ENCODE measurements at regions not wholly inside any gene's neighbourhood (a gene's known extent, or its start where the extent isn't known, plus 50 kb on each side); places are given as distances from the start of the nearest gene placed in this dataset.
"Not testable (repeated sequence)": the region's sequence is repeated elsewhere in the genome, so short reads cannot be mapped to it uniquely, and the experiment has no call there.

- peak; percentile 79 for TF ChIP-seq CTCF (IDR thresholded peaks at IDR 0.05; ENCODE audit: insufficient read depth, low read length)
- peak; percentile 84 for DNase-seq (ENCODE audit: low read depth)
- no peak overlapping the region for H3K4me3 ChIP-seq (ENCODE audit: low read depth, low read length)
Measured at GRCh38 chr4:156378033-156378665, 424.5 kb upstream of the CTSO start.

GRCh38 chr4:156377036-156377710 is 423.5 kb upstream of the CTSO start:
- no peak for TF ChIP-seq CTCF (IDR thresholded peaks at IDR 0.05; ENCODE audit: insufficient read depth, low read length)
- peak; percentile 69 for DNase-seq (ENCODE audit: low read depth)
- no peak overlapping the region for H3K4me3 ChIP-seq (ENCODE audit: low read depth, low read length)

DNA sequence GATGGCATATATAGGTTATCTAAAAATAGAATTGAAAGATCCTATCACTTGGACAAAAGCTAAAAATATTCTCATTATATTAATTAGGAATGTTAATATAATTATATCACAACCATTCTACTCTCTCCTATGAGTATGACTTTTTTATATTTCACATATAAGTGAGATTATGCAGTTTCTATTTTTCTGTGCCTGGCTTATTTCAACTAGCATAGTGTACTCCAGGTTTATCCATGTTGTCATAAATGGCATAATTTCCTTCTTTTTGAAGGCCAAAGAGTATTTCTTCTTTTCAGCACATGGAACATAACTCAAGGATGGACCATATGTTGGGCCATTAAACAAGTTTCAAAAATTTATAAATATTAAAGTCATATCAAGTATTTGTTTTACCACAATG is 421.2 kb upstream of the CTSO start:
- no peak for TF ChIP-seq CTCF (IDR thresholded peaks at IDR 0.05; ENCODE audit: insufficient read depth, low read length)
- DNase-seq (ENCODE audit: low read depth): no peak

GRCh38 chr4:156374069-156374468 is 420.4 kb upstream of the CTSO start:
- no peak for DNase-seq (ENCODE audit: low read depth)
- TF ChIP-seq CTCF (IDR thresholded peaks at IDR 0.05; ENCODE audit: insufficient read depth, low read length): no peak
- H3K4me3 ChIP-seq (ENCODE audit: low read depth, low read length): no peak overlapping the region

More for the DNA sequence above, 421.2 kb upstream of the CTSO start:
- H3K4me3 ChIP-seq (ENCODE audit: low read depth, low read length): no peak overlapping the region

GRCh38 chr4:156367502-156367901 is 413.8 kb upstream of the CTSO start:
- not testable (repeated sequence) for H3K4me3 ChIP-seq (ENCODE audit: low read depth, low read length); DNase-seq (ENCODE audit: low read depth)

DNA sequence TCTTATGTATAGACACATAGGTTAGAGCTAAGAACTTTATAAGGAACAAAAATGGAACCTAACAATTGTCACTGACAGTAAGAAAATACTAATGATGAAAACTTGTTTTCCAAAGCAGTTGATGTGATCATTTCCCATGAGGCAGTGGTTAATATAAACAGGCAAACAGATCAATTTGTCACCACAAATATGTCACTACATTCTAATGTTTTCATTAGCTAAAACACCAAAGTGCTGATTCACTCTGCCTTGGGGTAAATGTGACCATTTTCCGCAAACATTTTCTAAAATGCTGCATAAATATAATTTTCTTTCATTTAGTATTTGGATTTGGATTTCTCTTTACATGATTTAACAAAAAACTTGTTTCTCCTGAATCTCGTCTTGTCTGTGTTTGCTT is 408.9 kb upstream of the CTSO start:
- peak; percentile 9 for DNase-seq (ENCODE audit: low read depth)
- TF ChIP-seq CTCF (IDR thresholded peaks at IDR 0.05; ENCODE audit: insufficient read depth, low read length): no peak
- H3K4me3 ChIP-seq (ENCODE audit: low read depth, low read length): no peak overlapping the region

- DNase-seq (ENCODE audit: low read depth): no peak
- TF ChIP-seq CTCF (IDR thresholded peaks at IDR 0.05; ENCODE audit: insufficient read depth, low read length): no peak
- H3K4me3 ChIP-seq (ENCODE audit: low read depth, low read length): no peak overlapping the region
Measured at GRCh38 chr4:156347412-156348075, 393.9 kb upstream of the CTSO start.
